OCI-LY1 (cell line): ENCODE measurements at regions not wholly inside any gene's neighbourhood (a gene's known extent, or its start where the extent isn't known, plus 50 kb on each side); places are given as distances from the start of the nearest gene placed in this dataset.

Source experiments
- H2AFZ ChIP-seq: fragments of 200-600 bp; sonication (generic), shearing (Covaris generic); 2 replicates; pipeline ENCODE4 v1.6.0; 2014; ENCODE audit warnings: antibody characterized with exemption, mild to moderate bottlenecking, low read length
- H3F3A ChIP-seq: fragments of 200-600 bp; sonication (generic), shearing (Covaris generic); 2 replicates; pipeline ENCODE4 v1.6.0; 2014; ENCODE audit warnings: mild to moderate bottlenecking, antibody characterized with exemption, low read length, moderate library complexity; ENCODE audit not compliant: insufficient read depth
- H3K27ac ChIP-seq: fragments of 200-600 bp; sonication (generic); 2 replicates; pipeline ENCODE4 v1.5.1; 2014; ENCODE audit warnings: low read length, mixed run types, mild to moderate bottlenecking, low read depth; ENCODE audit not compliant: poor library complexity, severe bottlenecking
- H3K27me3 ChIP-seq: fragments of 200-600 bp; sonication (generic); 2 replicates; pipeline ENCODE4 v1.6.0; 2014; ENCODE audit warnings: antibody characterized with exemption, mild to moderate bottlenecking, low read length, moderate library complexity; ENCODE audit not compliant: insufficient read depth
- H3K36me3 ChIP-seq: fragments of 200-600 bp; sonication (generic); 2 replicates; pipeline ENCODE4 v1.6.1; 2014; ENCODE audit warnings: mild to moderate bottlenecking, antibody characterized with exemption, low read length, moderate library complexity, mixed read lengths; ENCODE audit not compliant: insufficient read depth
- H3K4me1 ChIP-seq: fragments of 200-600 bp; sonication (generic); 2 replicates; pipeline ENCODE4 v1.5.1; 2014; ENCODE audit warnings: mild to moderate bottlenecking, low read length, moderate library complexity; ENCODE audit not compliant: insufficient read depth, severe bottlenecking
- H3K4me2 ChIP-seq: fragments of 200-600 bp; sonication (generic), shearing (Covaris generic); 2 replicates; pipeline ENCODE4 v1.6.1; 2014; ENCODE audit warnings: low read length
- H3K4me3 ChIP-seq: fragments of 200-600 bp; sonication (generic); 2 replicates; pipeline ENCODE4 v1.5.1; 2014; ENCODE audit warnings: low read length, low read depth, mild to moderate bottlenecking, mixed read lengths; ENCODE audit not compliant: poor library complexity, severe bottlenecking
- H3K79me2 ChIP-seq: fragments of 200-600 bp; shearing (Covaris generic); 2 replicates; pipeline ENCODE4 v1.6.1; 2016; ENCODE audit warnings: mixed run types, low read length, mixed read lengths; ENCODE audit not compliant: insufficient read depth
- H3K9ac ChIP-seq: fragments of 200-600 bp; sonication (generic), shearing (Covaris generic); 2 replicates; pipeline ENCODE4 v1.6.1; 2014; ENCODE audit warnings: mild to moderate bottlenecking, low read length, mixed read lengths
- H3K9me2 ChIP-seq: fragments of 200-600 bp; sonication (generic), shearing (Covaris generic); 2 replicates; pipeline ENCODE4 v1.6.1; 2014; ENCODE audit warnings: low read depth, mild to moderate bottlenecking, low read length, mixed read lengths
- H3K9me3 ChIP-seq: fragments of 200-600 bp; shearing (Covaris generic); 2 replicates; pipeline ENCODE4 v1.6.1; 2014; ENCODE audit warnings: low read length, mixed read lengths
- H4K20me1 ChIP-seq: fragments of 200-600 bp; sonication (generic), shearing (Covaris generic); 2 replicates; pipeline ENCODE4 v1.6.0; 2016; ENCODE audit warnings: mild to moderate bottlenecking, low read length; ENCODE audit not compliant: insufficient read depth
- EZH2 ChIP-seq: fragments of 200-600 bp; sonication (generic), shearing (Covaris generic); IDR thresholded peaks from 2 replicates; pipeline ENCODE4 v1.8.0; 2017; ENCODE audit warnings: borderline replicate concordance, mixed run types, mild to moderate bottlenecking, antibody characterized with exemption, low read length, moderate library complexity, mixed read lengths
- TF ChIP-seq, protein P1 (sequence below): fragments of 200-600 bp; sonication (generic), shearing (Covaris generic); IDR thresholded peaks from 2 replicates; pipeline ENCODE4 v1.5.1; 2017; ENCODE audit warnings: mild to moderate bottlenecking, antibody characterized with exemption, low read length, moderate library complexity, mixed read lengths

- no peaks in the 10 kb centered on the region for H3K9me3 ChIP-seq
- H3K36me3 ChIP-seq, result no peaks in the 10 kb centered on the region
- no peaks in the 10 kb centered on the region for H3K9me2 ChIP-seq
- H3K4me1 ChIP-seq, result no peaks in the 10 kb centered on the region
- H3K9ac ChIP-seq, result no peak overlapping the region
- TF ChIP-seq, protein P1, sequence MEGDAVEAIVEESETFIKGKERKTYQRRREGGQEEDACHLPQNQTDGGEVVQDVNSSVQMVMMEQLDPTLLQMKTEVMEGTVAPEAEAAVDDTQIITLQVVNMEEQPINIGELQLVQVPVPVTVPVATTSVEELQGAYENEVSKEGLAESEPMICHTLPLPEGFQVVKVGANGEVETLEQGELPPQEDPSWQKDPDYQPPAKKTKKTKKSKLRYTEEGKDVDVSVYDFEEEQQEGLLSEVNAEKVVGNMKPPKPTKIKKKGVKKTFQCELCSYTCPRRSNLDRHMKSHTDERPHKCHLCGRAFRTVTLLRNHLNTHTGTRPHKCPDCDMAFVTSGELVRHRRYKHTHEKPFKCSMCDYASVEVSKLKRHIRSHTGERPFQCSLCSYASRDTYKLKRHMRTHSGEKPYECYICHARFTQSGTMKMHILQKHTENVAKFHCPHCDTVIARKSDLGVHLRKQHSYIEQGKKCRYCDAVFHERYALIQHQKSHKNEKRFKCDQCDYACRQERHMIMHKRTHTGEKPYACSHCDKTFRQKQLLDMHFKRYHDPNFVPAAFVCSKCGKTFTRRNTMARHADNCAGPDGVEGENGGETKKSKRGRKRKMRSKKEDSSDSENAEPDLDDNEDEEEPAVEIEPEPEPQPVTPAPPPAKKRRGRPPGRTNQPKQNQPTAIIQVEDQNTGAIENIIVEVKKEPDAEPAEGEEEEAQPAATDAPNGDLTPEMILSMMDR, result no peak
- TF ChIP-seq EZH2, result no peak
- H3F3A ChIP-seq, result no peaks in the 10 kb centered on the region
- no peaks in the 10 kb centered on the region for H4K20me1 ChIP-seq
- H3K4me3 ChIP-seq, result no peak overlapping the region
- H3K27me3 ChIP-seq, result no peaks in the 10 kb centered on the region
- H2AFZ ChIP-seq, result no peak overlapping the region
- no peak overlapping the region for H3K27ac ChIP-seq
- H3K4me2 ChIP-seq, result no peak overlapping the region
- H3K79me2 ChIP-seq, result no peaks in the 10 kb centered on the region
Observed at GRCh38 chr4:181982856-181983255, 260.3 kb upstream of the TENM3 start.

- no peak overlapping the region for H2AFZ ChIP-seq
- no peak overlapping the region for H3K4me3 ChIP-seq
- H3K27ac ChIP-seq, result no peak overlapping the region
- H3K4me2 ChIP-seq, result no peak overlapping the region
- no peaks in the 10 kb centered on the region for H3K36me3 ChIP-seq
- H3K9ac ChIP-seq, result no peak overlapping the region
- H3K79me2 ChIP-seq, result no peaks in the 10 kb centered on the region
- H3K9me3 ChIP-seq, result no peaks in the 10 kb centered on the region
- no peaks in the 10 kb centered on the region for H3K9me2 ChIP-seq
- TF ChIP-seq, protein P1, result no peak
- no peak for TF ChIP-seq EZH2
- no peaks in the 10 kb centered on the region for H3F3A ChIP-seq
- no peaks in the 10 kb centered on the region for H4K20me1 ChIP-seq
- no peaks in the 10 kb centered on the region for H3K4me1 ChIP-seq
- no peaks in the 10 kb centered on the region for H3K27me3 ChIP-seq
Observed at GRCh38 chr4:181987392-181987791, 255.8 kb upstream of the TENM3 start.

DNA sequence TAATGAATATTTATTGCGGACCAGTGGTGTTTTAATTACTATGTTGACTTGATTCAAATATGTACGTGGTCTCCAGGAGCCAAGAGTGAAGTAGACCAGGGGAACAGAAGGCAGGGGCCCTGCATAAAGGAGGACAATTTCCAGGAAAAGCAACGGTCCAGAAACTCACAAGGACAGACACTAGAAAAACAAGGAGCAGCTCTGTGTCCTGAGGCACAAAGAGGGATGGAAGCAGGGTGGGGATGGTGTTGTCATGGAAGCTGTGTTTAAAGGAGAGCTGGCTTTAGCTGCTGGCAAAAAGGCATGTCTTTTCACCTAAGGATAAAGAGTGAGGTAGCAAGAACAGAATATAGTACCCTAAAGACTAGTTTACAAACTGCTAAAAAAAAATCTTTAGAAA is 254.1 kb upstream of the TENM3 start:
- Histone ChIP-seq H2AFZ (no peak overlapping the region), H3K27ac (no peak overlapping the region), H3K4me3 (no peak overlapping the region), H3F3A (no peaks in the 10 kb centered on the region), H3K9me2 (no peaks in the 10 kb centered on the region), H3K9me3 (no peaks in the 10 kb centered on the region), H3K4me2 (no peak overlapping the region), H3K79me2 (no peaks in the 10 kb centered on the region), H3K4me1 (no peaks in the 10 kb centered on the region), H4K20me1 (no peaks in the 10 kb centered on the region), H3K36me3 (no peaks in the 10 kb centered on the region), H3K27me3 (no peaks in the 10 kb centered on the region), H3K9ac (no peak overlapping the region)
- TF ChIP-seq, protein P1, result no peak
